Astrocyte of the spinal cord (primary cell): ENCODE measurements at regions not wholly inside any gene's neighbourhood (a gene's known extent, or its start where the extent isn't known, plus 50 kb on each side); places are given as distances from the start of the nearest gene placed in this dataset.

ENCODE experiments used
- DNase-seq: peaks from one replicate; pipeline ENCODE4 v3.0.0; 2011; ENCODE audit warnings: low read depth, low spot score
- H3K4me3 ChIP-seq: 2 replicates; pipeline ENCODE4 v1.5.1; 2011; ENCODE audit warnings: low read depth, mild to moderate bottlenecking, low read length, moderate library complexity
- CTCF ChIP-seq: IDR thresholded peaks from 2 replicates; pipeline ENCODE4 v1.5.1; 2012; ENCODE audit warnings: low read depth, mild to moderate bottlenecking, low read length, inconsistent platforms
- in situ Hi-C: cut with HindIII; loops from 2 replicates; pipeline ENCODE4 v1.10.0; 2017; ENCODE audit warnings: low sequenced_read_pairs

GRCh38 chr13:60973529-60973928, 442.1 kb downstream of the PCDH20 start:
- H3K4me3 ChIP-seq: no peak overlapping the region
- in situ Hi-C loops: no loop called here
- no peak for DNase-seq
- no peak for TF ChIP-seq CTCF

GRCh38 chr13:60970736-60971135, 444.9 kb downstream of the PCDH20 start:
- in situ Hi-C loops: no loop called here
- H3K4me3 ChIP-seq: no peak overlapping the region
- no peak for TF ChIP-seq CTCF
- no peak for DNase-seq

- in situ Hi-C loops: no loop called here
- no peak overlapping the region for H3K4me3 ChIP-seq
- no peak for DNase-seq
- TF ChIP-seq CTCF: no peak
Observed at GRCh38 chr13:60969656-60970055, 446.0 kb downstream of the PCDH20 start.

GRCh38 chr13:60959427-60959826, 456.2 kb downstream of the PCDH20 start:
- in situ Hi-C loops: no loop called here
- no peak for TF ChIP-seq CTCF
- DNase-seq: no peak
- H3K4me3 ChIP-seq: no peak overlapping the region

GRCh38 chr13:60957816-60958215, 457.8 kb downstream of the PCDH20 start:
- no peak for DNase-seq
- no peak overlapping the region for H3K4me3 ChIP-seq
- in situ Hi-C loops: no loop called here
- no peak for TF ChIP-seq CTCF

- in situ Hi-C loops: no loop called here
- TF ChIP-seq CTCF: no peak
- no peak overlapping the region for H3K4me3 ChIP-seq
- no peak for DNase-seq
Observed at GRCh38 chr13:60945396-60945795, 470.3 kb downstream of the PCDH20 start.

GRCh38 chr13:60944863-60945262, 470.8 kb downstream of the PCDH20 start:
- no peak for TF ChIP-seq CTCF
- no peak overlapping the region for H3K4me3 ChIP-seq
- in situ Hi-C loops: no loop called here
- DNase-seq: no peak
